T-helper 22 cell (primary cell): ENCODE measurements at regions not wholly inside any gene's neighbourhood (a gene's known extent, or its start where the extent isn't known, plus 50 kb on each side); places are given as distances from the start of the nearest gene placed in this dataset.

Experiments
- DNase-seq: peaks from one replicate; pipeline ENCODE4 v3.0.0-alpha.2; 2020; ENCODE audit warnings: low read depth

DNA sequence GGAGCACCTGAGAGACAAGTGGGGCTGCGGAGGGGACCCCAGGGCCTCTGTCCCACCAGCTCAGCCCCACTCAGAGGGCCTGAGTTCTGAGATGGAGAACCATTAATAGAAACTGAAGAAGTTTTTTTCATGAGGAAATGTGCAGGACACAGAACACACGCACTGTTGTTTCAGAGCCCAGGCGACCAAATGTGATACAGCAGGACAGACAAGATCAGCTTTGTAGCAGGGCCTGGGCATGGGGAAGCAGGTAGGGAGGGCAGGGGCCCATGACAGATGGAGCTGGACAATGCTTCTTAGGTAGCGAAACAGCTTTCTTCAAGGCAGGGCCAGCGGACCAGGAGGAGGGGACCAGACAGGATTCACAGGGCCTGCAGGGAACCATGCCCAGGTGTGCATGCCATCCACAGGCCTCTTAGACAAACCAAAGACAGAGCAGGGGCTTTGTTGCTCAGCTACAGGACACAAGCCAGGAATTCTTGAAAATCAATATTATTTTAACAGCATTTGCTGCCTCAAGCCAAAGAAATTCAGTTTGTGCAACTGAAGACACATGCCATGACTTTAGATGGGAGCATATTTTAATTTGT lies 252.8 kb upstream of the GYPC start:
- DNase-seq = no peak

DNA sequence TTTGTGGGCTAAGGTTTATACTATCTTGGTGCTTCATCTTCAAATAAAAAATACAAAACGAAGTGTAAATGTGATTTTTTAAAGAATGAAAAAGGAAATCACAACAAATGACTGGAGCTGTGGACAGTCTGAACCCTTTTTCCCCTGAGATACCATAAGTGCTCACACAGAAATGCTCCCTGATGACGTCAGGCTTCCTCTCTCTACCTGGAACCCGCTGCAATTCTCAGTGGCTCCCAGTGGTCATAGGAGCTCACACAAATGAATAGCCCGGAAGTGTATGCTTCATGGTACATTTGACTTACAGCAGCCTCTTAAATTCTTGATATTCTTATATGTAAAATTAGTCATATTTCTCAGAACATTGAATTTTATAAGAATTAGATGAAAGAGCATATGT lies 249.7 kb upstream of the GYPC start:
- no peak for DNase-seq

DNA sequence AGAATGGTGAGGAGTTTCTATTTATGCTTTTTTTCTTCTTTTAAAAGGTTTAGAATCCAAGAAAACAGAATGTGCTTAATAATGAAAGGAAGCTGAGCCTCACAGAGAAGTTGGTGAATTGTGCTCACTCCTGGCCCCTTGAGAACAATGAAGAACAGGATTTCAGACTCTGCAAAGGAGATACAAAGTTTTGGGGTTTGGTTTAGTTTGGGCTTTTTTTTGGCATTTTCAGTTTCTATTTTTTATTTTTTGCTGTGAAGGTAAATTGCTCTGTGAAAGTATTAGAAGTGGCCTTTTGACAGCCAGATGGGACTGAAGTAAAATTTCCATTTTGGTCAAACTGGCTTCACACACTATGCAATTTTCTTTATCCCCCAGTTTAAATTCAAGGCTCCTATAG lies 247.3 kb upstream of the GYPC start:
- DNase-seq = no peak

DNA sequence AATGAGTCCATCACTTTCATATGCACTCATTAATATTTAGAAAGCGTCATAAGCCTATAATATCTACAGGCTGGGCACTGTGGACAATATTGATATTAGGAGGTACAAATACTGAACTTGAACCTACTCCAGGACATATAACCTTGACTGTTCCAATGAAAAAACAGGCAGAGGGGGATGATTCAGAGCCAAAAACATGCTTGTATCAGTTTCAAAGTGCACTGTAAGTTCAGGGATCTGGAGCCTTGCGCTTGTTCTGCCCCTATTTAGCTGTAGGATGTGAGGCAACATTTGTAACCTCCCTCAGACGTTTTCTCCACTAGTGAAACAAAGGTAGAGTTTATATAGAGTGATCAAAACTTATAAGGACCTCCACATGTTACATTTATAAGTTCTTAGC lies 246.1 kb upstream of the GYPC start:
- DNase-seq = no peak

DNA sequence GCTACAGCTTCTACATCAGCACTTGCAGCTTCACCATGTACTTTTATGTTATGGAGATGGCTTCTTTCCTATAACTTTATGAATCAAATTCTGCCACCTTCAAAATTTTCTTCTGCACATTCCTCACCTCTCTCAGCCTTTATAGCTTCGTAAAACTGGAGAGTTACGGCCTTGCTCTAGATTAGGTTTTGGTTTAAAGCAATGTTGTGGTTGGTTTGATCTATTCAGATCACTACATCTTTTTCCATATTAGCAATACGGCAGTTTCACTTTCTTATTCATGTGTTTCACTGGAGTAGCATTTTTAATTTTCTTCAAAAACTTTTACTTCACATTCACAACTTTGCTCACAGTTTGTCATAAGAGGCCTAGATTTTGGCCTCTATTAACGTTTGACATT lies 242.9 kb upstream of the GYPC start:
- DNase-seq = no peak

DNA sequence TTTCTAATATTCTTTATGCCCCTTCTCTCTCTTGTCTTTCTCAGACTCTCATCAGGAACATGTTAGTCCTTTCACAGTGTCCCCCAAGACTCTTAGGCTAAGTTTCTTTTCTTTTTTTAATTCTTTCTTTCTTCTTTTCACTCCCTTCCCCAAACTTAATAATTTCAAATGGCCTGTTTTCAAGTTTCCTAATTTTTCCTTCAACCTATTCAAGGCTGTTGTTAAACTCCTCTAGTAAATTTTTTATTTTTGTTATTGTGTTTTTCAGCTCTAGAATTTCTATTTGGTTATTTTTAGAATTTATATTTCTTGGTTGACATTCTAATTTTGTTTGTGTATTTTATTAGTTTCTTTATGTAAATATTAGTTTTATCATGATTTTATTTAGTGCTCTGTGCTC lies 236.6 kb upstream of the GYPC start:
- no peak for DNase-seq

DNA sequence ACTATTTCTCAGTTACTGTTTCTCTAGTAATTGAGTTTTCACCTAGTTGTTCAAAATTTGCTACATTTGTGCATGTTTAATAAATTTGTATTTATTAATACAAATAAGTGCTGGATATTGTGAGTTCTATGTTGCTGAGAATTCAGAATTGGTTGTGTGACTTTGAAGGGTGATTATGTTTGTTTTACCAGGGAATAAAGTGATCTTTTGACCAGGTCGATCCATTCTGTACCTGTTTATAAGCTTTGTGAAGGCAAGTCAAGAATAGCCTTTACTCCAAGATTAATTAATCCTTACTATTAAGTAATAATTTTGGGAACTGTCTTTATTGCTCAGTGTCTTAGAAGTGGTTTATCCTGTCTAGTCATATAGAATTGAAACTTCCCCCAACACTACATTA lies 230.0 kb upstream of the GYPC start:
- DNase-seq = no peak

DNA sequence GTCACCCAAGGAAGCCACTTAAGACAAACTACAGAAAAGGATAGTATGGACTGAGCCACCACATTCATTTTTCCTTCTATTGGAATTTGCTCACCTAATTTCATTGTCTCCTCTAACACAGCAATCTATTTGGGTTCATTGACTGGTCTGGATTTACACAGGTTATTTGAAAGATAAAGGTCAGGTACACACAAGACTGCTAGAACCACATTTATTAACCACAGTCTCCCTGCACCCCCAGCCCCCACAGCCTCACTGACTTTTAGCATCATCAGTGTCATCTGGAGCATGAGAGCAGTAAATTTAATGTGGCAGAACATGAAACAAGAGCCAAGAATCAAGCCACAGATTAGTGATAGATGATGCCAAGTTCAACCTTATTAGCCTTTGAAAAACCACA lies 226.9 kb upstream of the GYPC start:
- DNase-seq = no peak

DNA sequence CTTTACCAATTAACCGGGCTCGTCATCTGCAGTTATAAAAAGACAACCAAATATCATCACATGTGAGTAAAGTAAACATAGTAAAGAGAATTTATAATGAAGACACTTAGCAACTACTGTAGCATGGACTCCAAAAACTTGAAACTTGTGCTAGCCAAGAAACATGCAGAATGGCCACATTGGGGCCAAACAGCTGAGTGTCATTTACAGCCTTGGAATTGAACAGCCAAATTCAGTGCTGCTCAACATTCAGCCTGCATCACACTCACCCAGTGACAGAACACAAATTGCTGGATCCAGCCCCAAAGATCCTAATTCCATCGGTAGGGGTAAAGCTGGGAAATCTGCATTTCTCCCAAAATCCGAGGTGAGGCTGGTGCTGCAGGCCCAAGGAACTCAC lies 224.8 kb upstream of the GYPC start:
- DNase-seq = no peak

DNA sequence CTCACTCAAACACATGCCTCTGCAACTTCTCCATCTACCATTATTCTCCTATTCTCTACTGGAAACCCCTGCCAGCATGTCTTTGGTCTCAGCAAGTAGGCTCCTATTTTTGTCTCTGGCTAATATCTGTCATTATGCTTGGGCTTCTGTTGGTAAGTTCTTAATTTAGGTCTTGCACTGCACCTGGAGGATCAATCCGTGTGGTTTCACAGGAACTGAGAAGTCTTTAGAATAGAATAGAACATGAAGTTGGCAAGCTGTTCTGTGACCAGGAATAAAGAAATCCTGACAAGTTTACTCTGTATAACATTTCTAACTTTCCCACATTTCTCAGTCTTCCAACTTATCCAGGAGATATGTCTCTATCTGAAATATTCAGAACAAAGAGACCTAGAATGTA lies 219.5 kb upstream of the GYPC start:
- DNase-seq = no peak

DNA sequence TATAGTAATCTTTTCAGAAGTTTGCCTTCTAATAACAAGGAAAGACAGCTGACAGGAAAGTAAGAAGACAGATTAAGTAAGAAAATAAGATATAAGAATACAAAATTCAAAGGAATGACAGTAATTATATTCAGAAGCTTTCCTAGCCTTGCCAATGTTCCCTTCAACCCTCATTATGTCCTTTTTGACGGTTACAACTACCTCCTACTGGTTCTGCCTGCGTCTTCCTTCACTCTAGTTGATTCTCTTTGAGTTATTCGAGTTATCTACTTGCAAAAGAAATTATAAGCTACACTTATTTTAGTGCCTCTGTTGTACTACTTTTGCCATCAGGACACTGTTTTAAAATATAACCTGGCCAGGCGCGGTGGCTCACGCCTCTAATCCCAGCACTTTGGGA lies 218.9 kb upstream of the GYPC start:
- DNase-seq = no peak

DNA sequence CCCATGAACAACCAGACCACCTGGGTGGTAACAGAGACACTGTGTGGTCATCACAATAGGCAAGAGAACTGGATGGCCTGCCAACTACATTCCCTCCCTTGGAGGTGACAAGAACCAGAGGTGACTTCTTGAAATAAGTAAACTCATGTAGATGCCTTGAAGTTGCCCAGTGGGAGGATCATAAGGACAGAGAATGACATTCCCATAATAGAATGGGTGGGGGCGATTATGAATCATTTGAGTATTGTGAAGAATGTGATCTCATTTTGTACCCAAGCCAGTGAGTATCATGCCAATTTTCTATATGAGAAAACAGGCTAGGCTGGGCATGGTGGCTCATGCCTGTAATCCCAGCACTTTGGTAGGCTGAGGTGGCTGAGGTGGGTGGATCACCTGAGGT lies 211.4 kb upstream of the GYPC start:
- DNase-seq = no peak

DNA sequence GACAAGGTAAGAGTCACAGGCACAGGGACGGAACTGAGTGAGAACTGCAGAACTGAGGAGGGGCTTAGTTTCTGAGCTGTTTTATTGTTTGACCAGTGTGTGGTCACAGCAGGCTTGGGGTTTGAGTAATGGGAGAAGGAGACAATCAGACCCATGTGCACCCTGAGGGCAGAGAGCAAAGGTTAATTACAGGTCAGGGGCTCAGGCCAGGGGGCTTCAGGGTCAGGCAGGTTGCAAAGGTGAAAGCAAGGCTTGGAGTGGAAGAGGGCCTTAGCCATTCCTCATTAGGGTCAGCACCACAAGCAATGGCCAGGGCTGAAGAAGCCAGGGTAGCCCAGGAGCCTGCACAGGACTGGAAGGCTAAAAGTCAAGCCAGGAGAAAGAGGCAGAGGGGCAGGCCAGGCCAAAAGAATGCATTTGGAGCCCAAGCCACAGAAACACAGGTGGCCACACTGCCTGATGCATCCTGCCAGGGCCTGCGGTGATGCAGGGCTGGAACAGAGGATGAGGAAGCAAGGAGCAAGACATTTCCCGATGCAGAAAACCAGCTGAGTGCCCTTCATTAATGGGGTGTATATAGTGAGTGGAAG lies 209.8 kb upstream of the GYPC start:
- DNase-seq = no peak

DNA sequence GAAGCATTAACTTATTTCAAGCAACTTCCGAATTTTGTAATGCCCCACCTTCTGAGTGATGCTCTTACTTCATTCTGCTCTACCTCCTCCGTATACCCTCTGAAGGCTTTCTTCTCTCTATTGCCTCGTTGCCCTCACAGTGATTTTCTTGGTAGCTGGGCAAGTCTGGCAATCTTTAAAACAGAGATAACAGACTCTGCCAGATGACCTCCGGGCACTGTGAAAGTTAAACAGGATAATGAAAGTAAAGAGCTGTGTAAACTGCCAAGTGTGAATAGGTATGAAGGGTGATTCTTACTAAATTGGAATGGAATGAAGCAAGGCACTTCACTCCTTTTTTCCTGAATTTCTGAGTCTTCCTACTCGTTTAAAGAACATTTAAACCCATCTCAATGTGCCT lies 207.3 kb upstream of the GYPC start:
- no peak for DNase-seq

DNA sequence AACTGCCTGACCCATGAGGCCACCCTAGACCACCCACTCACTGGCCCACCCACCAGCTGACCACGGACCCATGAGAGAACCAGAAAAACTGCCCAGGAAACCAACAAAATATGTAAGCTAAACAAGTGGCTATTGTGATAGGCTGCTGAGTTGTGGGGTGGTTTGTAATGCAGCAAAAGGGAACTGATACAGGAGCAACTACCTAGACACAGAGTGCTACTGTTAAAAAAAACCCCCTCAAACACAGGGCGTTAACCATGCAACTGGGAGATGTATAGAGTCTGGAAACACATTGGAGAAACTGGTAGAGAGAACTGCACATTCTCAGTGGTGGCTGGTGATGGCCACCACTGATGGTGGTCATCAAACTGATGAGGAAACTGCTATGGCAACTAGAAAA lies 206.3 kb upstream of the GYPC start:
- DNase-seq = no peak

DNA sequence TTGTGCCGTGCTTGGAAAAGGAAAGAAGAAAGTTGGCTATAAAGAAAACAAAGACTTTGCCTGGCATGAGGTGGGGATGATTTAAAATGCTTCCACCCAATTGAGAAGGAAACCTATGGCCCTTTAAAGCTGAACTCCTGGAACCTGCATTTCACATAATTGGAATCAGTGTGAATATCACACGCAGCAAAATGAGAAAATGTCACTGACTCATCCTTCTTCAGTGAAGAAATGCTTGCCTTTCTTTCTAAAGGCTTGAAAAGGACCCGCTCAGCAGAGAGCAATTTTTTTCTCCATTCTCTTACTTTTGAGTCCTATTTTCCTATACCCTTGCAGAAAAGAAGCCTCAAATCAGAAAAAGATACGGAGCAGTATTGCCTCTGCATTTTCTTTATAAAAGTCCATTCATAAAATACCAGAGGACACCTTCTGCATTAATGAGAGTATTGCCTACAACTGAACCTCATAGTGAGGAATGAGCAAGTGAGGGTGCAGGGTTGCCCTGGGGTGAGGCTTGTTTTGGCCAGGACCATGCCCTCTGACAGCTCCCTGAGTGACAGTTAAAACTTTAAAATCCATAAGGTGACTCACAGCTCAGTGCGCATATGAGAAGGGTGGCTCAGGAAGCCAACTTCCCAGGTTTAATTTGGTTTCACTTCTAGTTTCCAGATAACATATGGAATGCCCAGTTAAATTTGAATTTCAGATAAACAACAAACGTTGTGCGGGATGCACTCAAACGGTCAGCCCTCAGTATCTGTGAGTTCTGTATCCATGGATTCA lies 191.9 kb upstream of the GYPC start:
- DNase-seq = no peak

DNA sequence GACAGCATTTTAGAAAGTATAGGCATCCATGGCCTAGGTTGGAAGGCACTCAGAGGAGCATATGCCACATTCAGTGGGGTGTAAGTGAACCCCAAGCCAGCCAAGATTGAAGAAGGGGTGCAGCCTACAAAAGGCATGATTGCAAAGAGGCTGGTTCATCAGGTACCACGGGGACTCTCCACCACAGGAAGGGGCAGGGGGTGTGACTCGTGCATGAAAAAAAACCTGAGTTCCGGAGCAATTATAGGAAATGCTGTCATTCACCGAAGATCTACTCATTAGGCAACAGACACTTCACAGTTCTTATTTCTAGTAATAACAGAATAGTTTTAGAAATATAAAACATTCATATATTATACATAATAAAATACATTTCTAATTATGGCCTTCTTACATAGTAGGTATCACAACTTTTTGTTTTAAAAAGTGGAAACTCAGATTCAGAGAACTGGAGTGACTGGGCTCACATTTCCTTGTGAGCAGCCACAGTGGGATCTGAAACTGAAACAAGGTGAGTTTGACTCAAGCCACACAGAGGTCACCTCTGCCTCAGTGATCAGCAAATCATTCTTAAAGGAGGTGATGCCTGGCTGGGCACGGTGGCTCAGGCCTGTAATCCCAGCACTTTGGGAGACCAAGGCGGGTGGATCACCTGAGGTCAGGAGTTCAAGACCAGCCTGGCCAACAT lies 188.4 kb upstream of the GYPC start:
- no peak for DNase-seq

DNA sequence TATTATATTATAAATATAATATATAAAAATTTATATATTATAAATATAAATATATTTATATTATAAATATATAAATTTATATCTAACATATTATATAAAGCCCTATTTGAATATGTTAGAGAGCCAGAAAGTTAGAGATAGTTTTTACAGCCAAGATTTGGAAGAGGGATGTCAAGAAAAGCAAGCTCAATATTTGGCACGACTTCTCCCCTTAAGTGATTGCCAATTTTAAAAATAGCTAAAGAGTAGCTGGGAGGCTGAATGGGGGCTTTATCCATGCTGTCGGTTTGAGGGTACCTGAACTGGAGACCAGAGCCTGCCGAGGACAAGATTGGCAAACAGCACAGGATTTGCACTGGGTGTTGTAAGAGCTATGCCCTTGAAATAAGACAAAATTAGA lies 180.9 kb upstream of the GYPC start:
- no peak for DNase-seq

DNA sequence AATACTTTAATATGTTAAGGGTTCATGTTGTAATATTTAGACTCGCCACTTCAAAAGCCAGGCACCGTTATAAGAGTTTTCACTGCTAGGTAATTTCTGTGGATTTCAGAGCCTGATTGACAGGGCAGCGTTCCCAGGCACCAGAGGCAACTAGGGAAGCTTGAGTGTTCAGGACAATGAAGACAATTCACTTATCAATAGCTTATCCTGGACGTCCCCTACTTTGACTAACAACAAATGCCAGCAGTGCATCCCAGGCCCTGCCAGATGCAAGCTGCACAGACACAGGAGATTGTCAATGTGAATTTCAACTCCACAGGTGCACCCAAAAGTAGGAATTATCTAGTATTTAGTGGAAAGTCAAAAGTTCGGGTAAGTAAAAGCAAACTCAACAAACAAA lies 179.3 kb upstream of the GYPC start:
- no peak for DNase-seq

DNA sequence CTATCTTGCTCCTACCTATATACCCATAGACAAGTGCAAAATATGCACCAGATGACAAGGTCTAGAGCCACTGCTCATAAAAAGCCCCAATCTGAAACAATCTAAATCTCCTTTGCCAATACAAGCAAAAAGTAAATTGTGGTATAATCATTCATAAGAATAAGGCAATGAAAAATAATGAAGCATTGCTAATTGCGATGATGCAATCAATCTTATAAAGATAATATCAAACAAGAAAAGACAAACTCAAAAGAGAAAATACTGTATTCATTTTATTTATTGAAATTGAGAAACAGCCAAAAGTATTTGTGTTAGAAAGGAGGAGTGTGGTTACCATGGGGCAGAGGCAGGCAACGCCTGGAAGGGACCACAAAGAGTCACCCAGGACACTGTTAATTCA lies 175.9 kb upstream of the GYPC start:
- no peak for DNase-seq

DNA sequence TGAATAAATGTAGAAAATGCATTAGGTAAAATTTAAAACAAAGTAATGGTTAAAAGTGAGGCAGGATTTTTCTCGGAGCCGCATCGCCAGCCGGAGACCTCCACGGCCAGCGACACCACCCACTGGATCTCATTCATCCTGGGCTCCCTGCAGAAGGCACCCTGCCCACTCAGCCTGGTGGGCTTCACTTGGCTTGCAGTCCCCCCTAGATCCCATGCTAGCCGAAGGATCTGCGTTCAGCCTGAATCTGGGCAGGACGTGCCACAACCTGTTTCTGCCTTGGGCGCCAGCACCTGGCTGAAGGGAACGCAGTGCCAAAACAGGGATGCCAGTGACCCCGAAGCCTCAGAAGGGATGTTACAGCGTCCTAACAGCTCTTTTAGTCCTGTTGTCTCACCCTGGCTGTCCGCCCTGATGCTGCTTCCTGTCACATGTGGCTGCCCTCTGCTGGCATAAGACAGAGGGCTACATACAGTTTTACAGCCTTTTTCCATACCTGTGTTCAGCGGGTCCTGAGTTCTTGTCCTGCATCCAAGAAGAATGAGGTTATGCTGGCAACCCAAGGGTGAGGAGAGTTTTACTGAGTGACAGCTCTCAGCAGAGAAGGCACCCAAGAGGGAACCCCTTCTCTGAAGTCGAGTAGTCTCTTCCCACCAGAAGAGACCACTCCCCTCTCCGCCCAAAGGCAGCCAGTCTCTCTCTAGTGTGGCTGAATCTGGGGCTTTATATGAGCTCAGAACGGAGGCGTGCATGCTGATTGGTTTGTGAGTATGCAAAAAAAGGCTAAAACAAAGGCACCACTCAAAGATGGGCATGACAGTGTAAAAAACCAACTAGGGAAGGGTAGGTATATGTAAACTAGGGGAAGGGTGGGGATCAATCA lies 173.1 kb upstream of the GYPC start:
- no peak for DNase-seq

DNA sequence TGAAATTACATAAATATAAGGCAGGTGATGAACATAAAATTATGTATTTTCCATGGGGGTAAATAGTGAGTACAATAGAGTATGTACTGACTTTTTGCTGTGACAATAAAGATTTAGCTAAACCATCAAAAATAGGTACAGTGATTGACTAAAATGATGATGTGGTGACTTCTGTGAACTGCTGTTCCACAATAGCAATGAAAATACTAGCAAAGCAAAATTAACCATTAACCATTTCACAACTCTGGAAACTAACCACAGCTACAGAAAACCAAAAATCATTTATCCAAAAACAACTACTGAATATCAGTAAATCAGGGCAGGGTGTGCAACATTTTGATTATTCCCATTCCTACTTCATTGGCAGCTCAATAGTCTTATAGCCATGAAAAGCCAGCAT lies 161.4 kb upstream of the GYPC start:
- no peak for DNase-seq
